Gastrocnemius medialis (tissue), 4 donors: ENCODE measurements at regions not wholly inside any gene's neighbourhood (a gene's known extent, or its start where the extent isn't known, plus 50 kb on each side); places are given as distances from the start of the nearest gene placed in this dataset.

Source experiments
- CTCF ChIP-seq, 5 experiments: fragments of 450-650 bp in 3 of 5; fragments of 200-600 bp in 2 of 5; sonication (generic) in 2 of 5; IDR thresholded peaks in 4 of 5; conservative IDR thresholded peaks in 1 of 5; 1 replicate in 4 of 5; 2 replicates in 1 of 5; pipeline ENCODE4 v1.5.1; 2016 to 2019; ENCODE audit warnings: antibody characterized with exemption in 5 of 5, mild to moderate bottlenecking in 3 of 5, moderate library complexity in 3 of 5
- POLR2A ChIP-seq, 2 donors: fragments of 450-650 bp; IDR thresholded peaks; one replicate each; pipeline ENCODE4 v1.6.1; 2017; ENCODE audit warnings: antibody characterized with exemption in 2 of 2, mild to moderate bottlenecking in 2 of 2, moderate library complexity in 2 of 2

GRCh38 chr6:169866668-169867521 is 115.5 kb downstream of the ERMARD start:
- TF ChIP-seq CTCF (IDR thresholded peaks at IDR 0.05 in 4 of 5, conservative IDR thresholded peaks at IDR 0.05 in 1 of 5) (no peak), POLR2A (IDR thresholded peaks at IDR 0.05) (no peak)
